ENCODE measurements at regions not wholly inside any gene's neighbourhood (a gene's known extent, or its start where the extent isn't known, plus 50 kb on each side); places are given as distances from the start of the nearest gene placed in this dataset.

GRCh38 chr3:31331278-31331677 is 201.4 kb upstream of the STT3B start:
- DNase-seq: no peak

- DNase-seq: peak in 7 of 56 donors; percentile 1 to 11 (median 3)
These were observed 191.6 kb upstream of the STT3B start for GRCh38 chr3:31341130-31341529.

GRCh38 chr3:31343075-31343474 is 189.7 kb upstream of the STT3B start:
- DNase-seq: no peak

GRCh38 chr3:31345581-31345980 is 187.1 kb upstream of the STT3B start:
- no peak for DNase-seq

- no peak for DNase-seq
These were observed 186.2 kb upstream of the STT3B start for GRCh38 chr3:31346542-31346979.

- DNase-seq: no peak
These were observed 183.6 kb upstream of the STT3B start for GRCh38 chr3:31349001-31349748.

- DNase-seq: no peak
These were observed 182.4 kb upstream of the STT3B start for GRCh38 chr3:31350307-31350706.

GRCh38 chr3:31352331-31352730 is 180.4 kb upstream of the STT3B start:
- DNase-seq: no peak

- no peak for DNase-seq
These were observed 179.6 kb upstream of the STT3B start for GRCh38 chr3:31353166-31353565.

- DNase-seq: no peak
These were observed 178.4 kb upstream of the STT3B start for GRCh38 chr3:31354373-31354772.

- no peak for DNase-seq
These were observed 176.9 kb upstream of the STT3B start for GRCh38 chr3:31355807-31356206.

- DNase-seq: no peak
These were observed 175.8 kb upstream of the STT3B start for GRCh38 chr3:31356941-31357340.

- no peak for DNase-seq
These were observed 175.3 kb upstream of the STT3B start for GRCh38 chr3:31357451-31357850.

- DNase-seq: no peak
These were observed 174.2 kb upstream of the STT3B start for GRCh38 chr3:31358473-31359070.

- no peak for DNase-seq
These were observed 171.1 kb upstream of the STT3B start for GRCh38 chr3:31361371-31362273.

- no peak for DNase-seq
These were observed 168.5 kb upstream of the STT3B start for GRCh38 chr3:31364188-31364587.

- no peak for DNase-seq
These were observed 168.0 kb upstream of the STT3B start for GRCh38 chr3:31364711-31365110.

GRCh38 chr3:31367518-31367917 is 165.2 kb upstream of the STT3B start:
- no peak for DNase-seq

- DNase-seq: no peak
These were observed 162.9 kb upstream of the STT3B start for GRCh38 chr3:31369637-31370379.

- DNase-seq: no peak
These were observed 162.4 kb upstream of the STT3B start for GRCh38 chr3:31370380-31370666.

GRCh38 chr3:31370681-31371080 is 162.0 kb upstream of the STT3B start:
- DNase-seq: no peak

All from amygdala (tissue), 56 donors.